HepG2 (cell line): ENCODE measurements at regions not wholly inside any gene's neighbourhood (a gene's known extent, or its start where the extent isn't known, plus 50 kb on each side); places are given as distances from the start of the nearest gene placed in this dataset.

Experiments used
- FOXK1 ChIP-seq: sonication (generic); formaldehyde crosslinking; IDR thresholded peaks from 2 replicates; pipeline ENCODE4 v1.4.0; 2020; ENCODE audit warnings: low read depth, missing genetic modification reagents, borderline replicate concordance
- HNF4G ChIP-seq, 2 experiments: sonication (generic) in 1 of 2; formaldehyde crosslinking in 1 of 2; IDR thresholded peaks; 2 replicates each; pipeline versions ENCODE4 v1.4.0 to v1.6.1; 2011 to 2020; ENCODE audit warnings: borderline replicate concordance in 2 of 2, low read depth in 2 of 2, mild to moderate bottlenecking in 2 of 2, low read length in 1 of 2, missing genetic modification reagents in 1 of 2, moderate library complexity in 1 of 2
- ISL2 ChIP-seq: sonication (generic); formaldehyde crosslinking; IDR thresholded peaks from 2 replicates; pipeline ENCODE4 v1.5.0; 2020; ENCODE audit warnings: missing genetic modification reagents
- JDP2 ChIP-seq: sonication (generic); formaldehyde crosslinking; IDR thresholded peaks from 2 replicates; pipeline ENCODE4 v1.8.1; 2022; ENCODE audit warnings: missing genetic modification reagents, borderline replicate concordance
- MEIS1 ChIP-seq: sonication (generic); formaldehyde crosslinking; IDR thresholded peaks from 2 replicates; pipeline ENCODE4 v1.9.0; 2021; ENCODE audit warnings: mild to moderate bottlenecking, missing genetic modification reagents, moderate library complexity, borderline replicate concordance
- PRDM10 ChIP-seq: sonication (generic); formaldehyde crosslinking; IDR thresholded peaks from 2 replicates; pipeline ENCODE4 v1.4.0; 2020; ENCODE audit warnings: low read depth, missing genetic modification reagents
- RFXAP ChIP-seq: sonication (generic); formaldehyde crosslinking; IDR thresholded peaks from 2 replicates; pipeline ENCODE4 v1.4.0; 2020; ENCODE audit warnings: missing genetic modification reagents, borderline replicate concordance
- SIX4 ChIP-seq: sonication (generic); formaldehyde crosslinking; IDR thresholded peaks from 2 replicates; pipeline ENCODE4 v1.4.0; 2020; ENCODE audit warnings: missing genetic modification reagents
- SNAPC4 ChIP-seq: sonication (generic); formaldehyde crosslinking; IDR thresholded peaks from 2 replicates; pipeline ENCODE4 v1.4.0; 2020; ENCODE audit warnings: mild to moderate bottlenecking, missing genetic modification reagents
- ZNF12 ChIP-seq: sonication (generic); formaldehyde crosslinking; IDR thresholded peaks from 2 replicates; pipeline ENCODE4 v1.5.0; 2020; ENCODE audit warnings: missing genetic modification reagents
- ZNF496 ChIP-seq: sonication (generic); formaldehyde crosslinking; IDR thresholded peaks from 2 replicates; pipeline ENCODE4 v1.8.1; 2023; ENCODE audit warnings: mild to moderate bottlenecking, moderate library complexity, missing genetic modification reagents; ENCODE audit not compliant: insufficient replicate concordance
- ZNF674 ChIP-seq: sonication (generic); formaldehyde crosslinking; IDR thresholded peaks from 2 replicates; pipeline ENCODE4 v1.5.0; 2020; ENCODE audit warnings: low read depth, mild to moderate bottlenecking, missing genetic modification reagents
- ZSCAN20 ChIP-seq: sonication (generic); formaldehyde crosslinking; IDR thresholded peaks from 2 replicates; pipeline ENCODE4 v1.4.0; 2020; ENCODE audit warnings: missing genetic modification reagents, mild to moderate bottlenecking, borderline replicate concordance
- TF ChIP-seq, protein P1 (sequence below): sonication (generic); formaldehyde crosslinking; IDR thresholded peaks from 2 replicates; pipeline ENCODE4 v1.5.0; 2020; ENCODE audit warnings: mild to moderate bottlenecking, missing genetic modification reagents
- TF ChIP-seq, protein P2 (sequence below): sonication (generic); formaldehyde crosslinking; IDR thresholded peaks from 2 replicates; pipeline ENCODE4 v1.4.0; 2020; ENCODE audit warnings: missing genetic modification reagents, borderline replicate concordance

- no peak for TF ChIP-seq SNAPC4 (CRISPR knock-in tag)
- TF ChIP-seq PRDM10 (CRISPR knock-in tag): no peak
- no peak for TF ChIP-seq FOXK1
- TF ChIP-seq SIX4 (CRISPR knock-in tag): no peak
- TF ChIP-seq, protein P1, sequence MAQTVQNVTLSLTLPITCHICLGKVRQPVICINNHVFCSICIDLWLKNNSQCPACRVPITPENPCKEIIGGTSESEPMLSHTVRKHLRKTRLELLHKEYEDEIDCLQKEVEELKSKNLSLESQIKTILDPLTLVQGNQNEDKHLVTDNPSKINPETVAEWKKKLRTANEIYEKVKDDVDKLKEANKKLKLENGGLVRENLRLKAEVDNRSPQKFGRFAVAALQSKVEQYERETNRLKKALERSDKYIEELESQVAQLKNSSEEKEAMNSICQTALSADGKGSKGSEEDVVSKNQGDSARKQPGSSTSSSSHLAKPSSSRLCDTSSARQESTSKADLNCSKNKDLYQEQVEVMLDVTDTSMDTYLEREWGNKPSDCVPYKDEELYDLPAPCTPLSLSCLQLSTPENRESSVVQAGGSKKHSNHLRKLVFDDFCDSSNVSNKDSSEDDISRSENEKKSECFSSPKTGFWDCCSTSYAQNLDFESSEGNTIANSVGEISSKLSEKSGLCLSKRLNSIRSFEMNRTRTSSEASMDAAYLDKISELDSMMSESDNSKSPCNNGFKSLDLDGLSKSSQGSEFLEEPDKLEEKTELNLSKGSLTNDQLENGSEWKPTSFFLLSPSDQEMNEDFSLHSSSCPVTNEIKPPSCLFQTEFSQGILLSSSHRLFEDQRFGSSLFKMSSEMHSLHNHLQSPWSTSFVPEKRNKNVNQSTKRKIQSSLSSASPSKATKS (CRISPR knock-in tag): no peak
- peak; percentile 21; the same call in 1 of the 2 replicates for TF ChIP-seq HNF4G (IDR thresholded peaks at IDR 0.05; ENCODE audit: borderline replicate concordance, low read depth, low read length)
- TF ChIP-seq HNF4G (CRISPR knock-in tag; IDR thresholded peaks at IDR 0.05; ENCODE audit: borderline replicate concordance, low read depth): no peak
- no peak for TF ChIP-seq ZNF674 (CRISPR knock-in tag)
- no peak for TF ChIP-seq ZNF496 (CRISPR knock-in tag)
- no peak for TF ChIP-seq ZNF12 (CRISPR knock-in tag)
- no peak for TF ChIP-seq ISL2 (CRISPR knock-in tag)
- no peak for TF ChIP-seq MEIS1
- TF ChIP-seq ZSCAN20 (CRISPR knock-in tag): no peak
- TF ChIP-seq, protein P2, sequence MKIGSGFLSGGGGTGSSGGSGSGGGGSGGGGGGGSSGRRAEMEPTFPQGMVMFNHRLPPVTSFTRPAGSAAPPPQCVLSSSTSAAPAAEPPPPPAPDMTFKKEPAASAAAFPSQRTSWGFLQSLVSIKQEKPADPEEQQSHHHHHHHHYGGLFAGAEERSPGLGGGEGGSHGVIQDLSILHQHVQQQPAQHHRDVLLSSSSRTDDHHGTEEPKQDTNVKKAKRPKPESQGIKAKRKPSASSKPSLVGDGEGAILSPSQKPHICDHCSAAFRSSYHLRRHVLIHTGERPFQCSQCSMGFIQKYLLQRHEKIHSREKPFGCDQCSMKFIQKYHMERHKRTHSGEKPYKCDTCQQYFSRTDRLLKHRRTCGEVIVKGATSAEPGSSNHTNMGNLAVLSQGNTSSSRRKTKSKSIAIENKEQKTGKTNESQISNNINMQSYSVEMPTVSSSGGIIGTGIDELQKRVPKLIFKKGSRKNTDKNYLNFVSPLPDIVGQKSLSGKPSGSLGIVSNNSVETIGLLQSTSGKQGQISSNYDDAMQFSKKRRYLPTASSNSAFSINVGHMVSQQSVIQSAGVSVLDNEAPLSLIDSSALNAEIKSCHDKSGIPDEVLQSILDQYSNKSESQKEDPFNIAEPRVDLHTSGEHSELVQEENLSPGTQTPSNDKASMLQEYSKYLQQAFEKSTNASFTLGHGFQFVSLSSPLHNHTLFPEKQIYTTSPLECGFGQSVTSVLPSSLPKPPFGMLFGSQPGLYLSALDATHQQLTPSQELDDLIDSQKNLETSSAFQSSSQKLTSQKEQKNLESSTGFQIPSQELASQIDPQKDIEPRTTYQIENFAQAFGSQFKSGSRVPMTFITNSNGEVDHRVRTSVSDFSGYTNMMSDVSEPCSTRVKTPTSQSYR (CRISPR knock-in tag): peak; percentile 67; the same call in 1 of the 2 replicates
- TF ChIP-seq RFXAP (CRISPR knock-in tag): no peak
- TF ChIP-seq JDP2 (CRISPR knock-in tag): no peak
These were observed 259.6 kb upstream of the ATP2B1 start (continued) for GRCh38 chr12:89968151-89968700.
